K562 (cell line): ENCODE measurements at regions not wholly inside any gene's neighbourhood (a gene's known extent, or its start where the extent isn't known, plus 50 kb on each side); places are given as distances from the start of the nearest gene placed in this dataset.

ENCODE experiments used
- ATAC-seq: fragments of 200-7000 bp; cut with Tn5 transposase; 3 replicates; pipeline ENCODE4 v1.9.1; 2020; ENCODE audit warnings: moderate library complexity
- BruUV-seq: library from RNA; stranded (reverse); fragments of 400-500 nt; replicated peaks from 2 replicates; lab custom pipeline; 2021; lab: Mats Ljungman, UMichigan
- CTCF ChIA-PET: fragments of 300-600 bp; formaldehyde crosslinking; extraction: SDS; loops from one replicate; lab custom pipeline; 2021; ENCODE audit warnings: low intra/inter-chr PET ratio; lab: Yijun Ruan, JAX
- POLR2A ChIA-PET: fragments of 300-600, 350-650 bp; sonication (Branson Sonifier 250); formaldehyde crosslinking; extraction: SDS; loops from one replicate; lab custom pipeline; 2021; ENCODE audit warnings: antibody characterized with exemption, inconsistent platforms; lab: Yijun Ruan, JAX
- DNase-seq, 4 experiments: peaks; one replicate each; pipeline versions ENCODE4 v3.0.0 to v3.0.0-alpha.2; 2011 to 2018; ENCODE audit warnings: low spot score in 3 of 4, mixed read lengths in 3 of 4; ENCODE audit errors: extremely low read depth in 1 of 4
- FAIRE-seq: peaks from 2 replicates; lab custom pipeline; 2011; peaks lifted over from hg19 to GRCh38; lab: Jason Lieb, UNC
- H2AFZ ChIP-seq: 2 replicates; pipeline ENCODE4 v1.6.0; 2011; ENCODE audit warnings: low read depth, low read length, control low read depth, inconsistent platforms
- H3K27ac ChIP-seq: fragments of 200-600 bp; 3 replicates; pipeline ENCODE4 v1.8.0; 2011; ENCODE audit warnings: low read depth, mild to moderate bottlenecking, control low read depth, inconsistent platforms, low read length, moderate library complexity, mixed read lengths; ENCODE audit errors: extremely low read depth
- H3K27me3 ChIP-seq, 2 experiments: fragments of 300-600 bp in 1 of 2; 2 replicates in 1 of 2; 3 replicates in 1 of 2; pipeline versions ENCODE4 v1.6.0 to v1.8.0; 2011; ENCODE audit warnings: inconsistent platforms in 2 of 2, low read length in 2 of 2, mild to moderate bottlenecking in 1 of 2, mixed read lengths in 1 of 2, moderate library complexity in 1 of 2; ENCODE audit not compliant: control insufficient read depth in 2 of 2, insufficient read depth in 2 of 2
- H3K36me3 ChIP-seq: fragments of 300-600 bp; 3 replicates; pipeline ENCODE4 v1.8.0; 2011; ENCODE audit warnings: mild to moderate bottlenecking, low read length, inconsistent platforms; ENCODE audit not compliant: control insufficient read depth, insufficient read depth
- H3K4me1 ChIP-seq, 2 experiments: fragments of 200-600 bp in 1 of 2; replicated peaks in 1 of 2; 2 replicates in 1 of 2; 3 replicates in 1 of 2; pipeline versions ENCODE4 v1.5.1 to v1.8.0; 2011; ENCODE audit warnings: inconsistent platforms in 2 of 2, low read length in 2 of 2, mild to moderate bottlenecking in 1 of 2, mixed read lengths in 1 of 2, moderate library complexity in 1 of 2; ENCODE audit not compliant: control insufficient read depth in 2 of 2, insufficient read depth in 2 of 2
- H3K4me2 ChIP-seq: 2 replicates; pipeline ENCODE4 v1.6.1; 2011; ENCODE audit warnings: low read length, control low read depth, inconsistent platforms, mixed read lengths; ENCODE audit not compliant: insufficient read depth
- H3K4me3 ChIP-seq: fragments of 200-600 bp; sonication (generic), shearing (Covaris generic); 2 replicates; pipeline ENCODE4 v1.5.1; 2016; ENCODE audit warnings: control low read depth, inconsistent platforms
- H3K79me2 ChIP-seq: fragments of 200-600 bp; 3 replicates; pipeline ENCODE4 v1.8.0; 2011; ENCODE audit warnings: low read length, inconsistent platforms; ENCODE audit not compliant: control insufficient read depth, insufficient read depth
- H3K9ac ChIP-seq, 2 experiments: 2 replicates each; pipeline versions ENCODE4 v1.6.0 to v1.6.1; 2011; ENCODE audit warnings: low read depth in 2 of 2, low read length in 2 of 2, control low read depth in 1 of 2, inconsistent platforms in 1 of 2, mild to moderate bottlenecking in 1 of 2, mixed read lengths in 1 of 2; ENCODE audit not compliant: insufficient read depth in 1 of 2
- H3K9me1 ChIP-seq: one replicate; pipeline ENCODE4 v1.6.0; 2011; ENCODE audit warnings: inconsistent platforms, mild to moderate bottlenecking, low read length, moderate library complexity; ENCODE audit not compliant: control insufficient read depth, insufficient read depth
- H3K9me3 ChIP-seq: replicated peaks from 2 replicates; pipeline ENCODE4 v1.5.1; 2011; ENCODE audit warnings: low read depth, low read length, inconsistent platforms; ENCODE audit not compliant: control insufficient read depth, insufficient read depth
- H4K20me1 ChIP-seq: replicated peaks from 2 replicates; pipeline ENCODE4 v1.6.1; 2011; ENCODE audit warnings: low read length, inconsistent platforms, mixed read lengths; ENCODE audit not compliant: control insufficient read depth, insufficient read depth
- E2F3 ChIP-seq: fragments of 250-450 bp; sonication (Bioruptor Pico); IDR thresholded peaks from 2 replicates; pipeline ENCODE4 v1.4.0; 2020; ENCODE audit warnings: mild to moderate bottlenecking
- HOMEZ ChIP-seq: fragments of 250-450 bp; sonication (Bioruptor Pico); IDR thresholded peaks from 2 replicates; pipeline ENCODE4 v1.4.0; 2020; ENCODE audit warnings: mild to moderate bottlenecking, moderate library complexity
- ZNF124 ChIP-seq: sonication (generic); formaldehyde crosslinking; IDR thresholded peaks from 2 replicates; pipeline ENCODE4 v1.8.1; 2022; ENCODE audit warnings: missing genetic modification reagents
- ZNF395 ChIP-seq: fragments of 200-800 bp; sonication (Bioruptor generic); IDR thresholded peaks from 2 replicates; pipeline ENCODE4 v1.6.1; 2017; ENCODE audit warnings: missing genetic modification characterization, missing compliant biosample characterization
- ZNF511 ChIP-seq: sonication (generic); formaldehyde crosslinking; IDR thresholded peaks from 2 replicates; pipeline ENCODE4 v1.8.0; 2022; ENCODE audit warnings: mild to moderate bottlenecking, missing genetic modification reagents
- WGBS: fragments of 100-300 bp; shearing (Covaris generic); methylation state at CpG from one replicate; pipeline ENCODE4 v1.1.6; 2016; ENCODE audit warnings: low coverage, mixed read lengths; ENCODE audit not compliant: insufficient coverage; ENCODE audit errors: missing lambda C conversion rate; 5-methylcytosine and 5-hydroxymethylcytosine counted together
- in situ Hi-C: fragments of 300-500 bp; cut with MboI; formaldehyde crosslinking; loops from 4 replicates; pipeline ENCODE4 v1.15.0; 2018; ENCODE audit warnings: inconsistent platforms, mixed read lengths
- intact Hi-C: fragments of 100-400 bp; cut with micrococcal nuclease; formaldehyde crosslinking; loops from 2 replicates; pipeline ENCODE4 v1.14.2; 2022

- Histone ChIP-seq H3K36me3 (no peaks in the 10 kb centered on the region), H3K4me2 (no peak overlapping the region), H3K4me1 (no peaks in the 10 kb centered on the region), H3K9ac (no peak overlapping the region), H3K79me2 (no peaks in the 10 kb centered on the region), H3K27ac (no peak overlapping the region), H4K20me1 (no peaks in the 10 kb centered on the region), H3K9me3 (no peaks in the 10 kb centered on the region), H3K4me3 (no peak overlapping the region), H3K9me1 (no peaks in the 10 kb centered on the region), H2AFZ (no peak overlapping the region), H3K27me3 (no peaks in the 10 kb centered on the region)
- no peak for DNase-seq
- ATAC-seq = no peak
- TF ChIP-seq ZNF511 (no peak), HOMEZ (no peak), ZNF395 (no peak), E2F3 (CRISPR knock-in tag) (no peak), ZNF124 (no peak)
- intact Hi-C loops (no loop called here), in situ Hi-C loops (no loop called here)
- CTCF ChIA-PET = no interaction called here
- FAIRE-seq = no peak
- WGBS = 0% methylated on average over 1 of the region's 1 CpG
- BruUV-seq = no TSS peak
- POLR2A ChIA-PET = no interaction called here
Observed at GRCh38 chr7:17084166-17084475, 202.3 kb upstream of the AGR3 start.
